C1 segment of cervical spinal cord (tissue), 14 donors: ENCODE measurements at regions not wholly inside any gene's neighbourhood (a gene's known extent, or its start where the extent isn't known, plus 50 kb on each side); places are given as distances from the start of the nearest gene placed in this dataset.

Experiments used
- DNase-seq, 14 donors: peaks; one replicate each; lab custom pipeline; 2025; lab: John Stamatoyannopoulos, UW

DNA sequence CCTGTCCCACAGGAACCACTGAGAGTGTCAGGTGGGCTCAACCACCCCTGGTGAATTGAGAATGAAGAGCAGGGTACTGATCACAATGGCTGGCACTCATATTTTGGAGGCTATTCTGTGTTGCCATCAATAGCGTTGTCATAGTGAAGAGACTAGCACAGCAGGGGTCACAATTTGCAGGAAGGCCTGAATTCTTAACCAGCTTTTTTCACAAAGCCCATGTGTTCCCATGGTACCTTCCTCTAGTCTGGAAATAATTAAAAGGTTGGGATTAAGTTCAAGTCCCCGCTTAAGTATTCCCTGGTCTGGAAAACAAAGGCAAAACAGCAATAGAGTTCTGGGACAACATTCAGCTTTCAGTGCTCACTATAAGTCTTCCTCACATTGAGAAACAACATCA is 1051.7 kb downstream of the C4orf33 start:
- DNase-seq = peak in 4 of 14 donors; percentile 4 to 29 (median 11)

DNA sequence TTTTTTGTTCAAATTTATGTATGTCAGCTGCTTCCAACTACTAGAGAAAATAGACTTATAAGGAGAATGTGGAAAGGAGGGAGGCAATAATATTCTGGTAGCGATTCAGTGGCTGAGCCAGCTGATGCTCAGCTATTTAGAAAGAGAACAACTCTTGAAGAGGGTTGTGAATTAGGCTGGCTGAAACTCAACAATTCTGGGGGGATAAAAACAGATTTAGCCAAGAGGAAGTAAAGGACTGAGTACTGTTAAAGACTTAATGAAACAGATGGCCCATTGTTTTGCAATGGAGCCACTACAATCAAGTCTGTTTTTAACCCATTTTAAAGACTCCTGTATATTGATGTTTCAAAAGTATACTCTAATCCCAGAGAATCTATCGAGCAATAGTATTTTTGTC is 1058.9 kb downstream of the C4orf33 start:
- no peak for DNase-seq

DNA sequence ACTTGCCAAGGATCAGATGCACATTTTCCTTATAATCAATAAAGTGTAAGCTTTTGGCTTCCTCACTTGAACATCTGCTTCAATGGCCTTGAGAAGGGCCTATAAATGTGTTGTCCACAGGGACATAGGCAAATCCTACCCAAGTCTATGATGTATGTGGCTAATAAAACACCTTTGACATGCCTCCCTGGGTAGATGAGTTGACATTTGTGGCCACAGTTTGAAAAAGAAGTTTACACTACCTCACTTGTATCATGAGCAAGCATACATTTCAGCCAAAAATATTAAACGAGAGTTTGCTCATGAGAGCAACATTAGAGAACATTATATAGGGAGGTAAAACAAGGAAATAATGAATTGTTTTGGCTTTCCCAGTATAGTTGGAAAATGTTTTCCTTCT is 1067.7 kb downstream of the C4orf33 start:
- DNase-seq = no peak

GRCh38 chr4:130165381-130165780 is 1069.4 kb downstream of the C4orf33 start:
- no peak for DNase-seq

- DNase-seq = no peak
These were observed 1076.2 kb downstream of the C4orf33 start for GRCh38 chr4:130172156-130172555.

GRCh38 chr4:130178106-130178505 is 1082.2 kb downstream of the C4orf33 start:
- no peak for DNase-seq

GRCh38 chr4:130183096-130183495 is 1087.1 kb downstream of the C4orf33 start:
- no peak for DNase-seq

GRCh38 chr4:130183766-130184165 is 1087.8 kb downstream of the C4orf33 start:
- no peak for DNase-seq

DNA sequence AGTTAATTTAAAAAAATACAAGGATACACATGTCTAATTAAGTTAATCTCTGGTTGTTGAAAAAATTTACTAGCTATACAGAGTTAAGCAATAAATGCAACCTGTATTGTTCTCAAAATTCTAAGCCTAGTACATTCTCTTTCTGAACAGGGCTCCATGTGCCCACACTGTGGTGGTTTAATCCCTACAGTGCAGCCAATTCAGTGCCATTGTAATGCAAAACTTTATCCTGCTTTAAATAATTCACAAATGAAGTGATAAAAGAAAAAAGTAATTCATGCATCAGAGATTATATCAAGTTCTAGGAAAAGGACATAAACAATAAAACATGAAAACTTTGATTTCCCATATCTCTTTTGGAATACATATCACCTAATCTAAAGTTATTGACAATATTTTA is 1089.2 kb downstream of the C4orf33 start:
- no peak for DNase-seq

- no peak for DNase-seq
These were observed 1091.0 kb downstream of the C4orf33 start for GRCh38 chr4:130186931-130187330.

GRCh38 chr4:130187587-130187986 is 1091.6 kb downstream of the C4orf33 start:
- no peak for DNase-seq

- DNase-seq = no peak
These were observed 1096.8 kb downstream of the C4orf33 start for GRCh38 chr4:130192787-130193186.

- DNase-seq = no peak
These were observed 1102.0 kb downstream of the C4orf33 start for GRCh38 chr4:130197946-130198345.

GRCh38 chr4:130203571-130203970 is 1107.6 kb downstream of the C4orf33 start:
- no peak for DNase-seq

GRCh38 chr4:130210864-130211263 is 1114.9 kb downstream of the C4orf33 start:
- no peak for DNase-seq

- DNase-seq = no peak
These were observed 1118.3 kb downstream of the C4orf33 start for GRCh38 chr4:130214268-130214667.

DNA sequence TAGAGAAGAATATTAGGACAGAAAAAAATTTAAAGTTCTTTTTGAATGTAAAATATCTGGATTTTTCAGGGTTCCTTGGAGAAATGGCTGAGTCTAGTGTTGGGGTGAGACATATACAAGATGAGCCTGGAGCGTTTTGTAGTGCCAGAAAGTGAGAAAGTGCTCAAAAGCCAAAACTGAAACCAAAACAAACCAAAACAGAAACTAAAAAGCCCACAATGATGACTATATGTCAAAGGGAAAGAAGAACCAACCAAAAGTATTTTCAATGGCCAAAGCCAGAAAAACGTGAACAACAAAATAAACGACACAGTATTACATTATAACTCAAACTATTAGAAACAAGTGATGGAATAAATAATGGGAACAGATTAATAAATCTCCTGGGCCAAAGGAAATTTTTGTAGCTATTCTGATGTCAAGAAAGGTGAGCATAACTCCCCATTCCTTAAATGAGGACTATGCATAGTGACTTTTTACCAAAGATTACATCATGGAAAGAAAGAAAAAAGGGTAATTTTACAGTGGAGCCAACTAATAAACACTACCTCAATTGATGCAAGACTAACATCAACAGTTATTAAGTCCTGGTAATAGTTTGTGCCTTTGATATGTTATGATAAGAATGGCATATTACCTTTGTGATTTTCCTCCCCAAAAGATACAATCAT is 1137.6 kb downstream of the C4orf33 start:
- DNase-seq = no peak

DNA sequence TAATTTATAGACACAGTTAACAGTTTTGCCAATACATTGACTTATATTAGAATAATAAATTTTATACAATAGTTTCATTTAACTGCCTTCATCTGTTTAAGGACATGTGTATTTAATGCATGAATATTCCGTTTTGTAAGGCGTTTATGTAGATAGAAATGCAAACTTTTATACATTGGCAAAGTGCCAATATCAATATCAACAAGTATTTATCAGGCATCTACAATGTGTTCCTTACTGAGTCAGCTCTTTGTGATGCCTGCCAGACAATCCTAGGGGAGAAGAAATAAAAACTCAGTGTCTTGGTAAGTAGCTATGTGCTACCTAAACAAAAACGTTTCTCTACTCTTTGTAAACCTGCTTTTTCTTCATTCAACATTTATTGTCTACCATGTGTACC is 1142.2 kb downstream of the C4orf33 start:
- no peak for DNase-seq

GRCh38 chr4:130249002-130249401 is 1153.0 kb downstream of the C4orf33 start:
- DNase-seq = no peak

GRCh38 chr4:130257271-130257670 is 1161.3 kb downstream of the C4orf33 start:
- DNase-seq = no peak

DNA sequence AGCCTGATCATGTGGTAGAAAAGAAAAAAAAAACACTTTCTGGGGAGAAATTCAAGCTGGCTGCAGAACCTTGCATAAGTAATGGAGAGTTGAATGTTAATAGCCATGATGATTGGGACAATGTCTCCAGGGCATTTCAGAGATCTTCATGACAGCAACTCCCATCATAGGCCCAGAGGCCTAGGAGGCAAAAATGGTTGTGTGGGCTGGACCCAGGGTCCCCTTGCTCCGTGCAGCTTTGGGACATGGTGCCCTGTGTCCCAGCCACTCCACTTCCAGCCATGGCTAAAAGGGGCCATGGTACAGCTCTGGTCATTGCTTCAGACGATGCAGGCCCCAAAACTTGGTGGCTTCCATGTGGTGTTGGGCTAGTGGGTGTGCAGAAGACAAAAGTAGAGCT is 1170.9 kb downstream of the C4orf33 start:
- DNase-seq = no peak

- DNase-seq = no peak
These were observed 1192.6 kb downstream of the C4orf33 start for GRCh38 chr4:130288576-130288975.

GRCh38 chr4:130293692-130294091 is 1197.7 kb downstream of the C4orf33 start:
- DNase-seq = no peak

DNA sequence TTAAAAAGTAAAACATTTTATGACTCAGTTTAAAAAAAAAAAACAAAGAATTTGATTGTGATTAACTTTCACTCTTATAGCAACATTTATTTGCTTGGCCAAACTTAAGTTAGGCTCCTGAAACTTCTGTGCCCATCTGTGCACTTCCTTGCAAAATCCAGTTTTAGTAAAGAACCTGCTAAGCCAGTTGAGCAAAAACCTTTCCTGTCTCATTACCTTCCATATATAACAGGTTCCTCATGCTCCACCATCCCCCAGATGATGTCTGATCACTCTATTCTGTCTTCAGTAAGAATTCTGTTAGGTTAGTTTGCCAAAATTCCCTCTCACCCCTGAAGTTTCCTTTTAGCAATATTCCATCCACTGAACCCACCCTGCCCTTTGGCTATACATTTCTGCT is 1200.5 kb downstream of the C4orf33 start:
- DNase-seq = no peak
